Astrocyte of the hippocampus (primary cell): ENCODE measurements at regions not wholly inside any gene's neighbourhood (a gene's known extent, or its start where the extent isn't known, plus 50 kb on each side); places are given as distances from the start of the nearest gene placed in this dataset.

Experiments
- DNase-seq: peaks from one replicate; pipeline ENCODE4 v3.0.0; 2011; ENCODE audit warnings: low read depth, low spot score

- DNase-seq: peak; percentile 38
Observed at GRCh38 chr1:177848577-177848976, 121.3 kb downstream of the SEC16B start.

GRCh38 chr1:177847843-177848242 is 122.0 kb downstream of the SEC16B start:
- peak; percentile 85 for DNase-seq

DNA sequence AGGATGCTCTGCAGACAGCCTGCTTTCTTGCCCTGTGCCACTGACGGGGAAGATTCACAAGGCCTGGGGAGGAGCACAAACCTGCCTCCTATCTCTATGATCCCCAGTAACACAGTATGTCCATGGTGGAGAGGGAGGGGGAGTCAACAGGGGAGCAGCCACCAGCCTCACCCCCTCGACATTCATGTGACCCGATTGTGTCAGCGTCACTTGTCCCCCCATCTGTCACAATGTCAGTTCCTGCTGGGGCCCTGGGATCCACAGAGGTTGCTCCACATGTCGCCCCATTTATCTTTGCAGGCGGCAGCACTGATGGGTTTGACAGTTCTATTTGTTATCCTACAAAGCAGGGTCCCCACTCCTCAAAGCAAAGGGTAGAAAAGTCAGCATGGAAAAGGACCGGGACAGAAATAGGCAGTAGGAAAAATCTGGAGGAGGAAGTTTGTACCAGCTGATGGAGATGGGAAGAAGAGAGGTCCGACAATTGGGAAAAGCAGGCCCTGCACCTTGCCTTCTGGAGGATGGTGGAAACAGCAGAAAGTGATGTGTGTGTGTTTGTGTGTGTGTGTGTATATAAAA is 130.9 kb downstream of the SEC16B start:
- no peak for DNase-seq

DNA sequence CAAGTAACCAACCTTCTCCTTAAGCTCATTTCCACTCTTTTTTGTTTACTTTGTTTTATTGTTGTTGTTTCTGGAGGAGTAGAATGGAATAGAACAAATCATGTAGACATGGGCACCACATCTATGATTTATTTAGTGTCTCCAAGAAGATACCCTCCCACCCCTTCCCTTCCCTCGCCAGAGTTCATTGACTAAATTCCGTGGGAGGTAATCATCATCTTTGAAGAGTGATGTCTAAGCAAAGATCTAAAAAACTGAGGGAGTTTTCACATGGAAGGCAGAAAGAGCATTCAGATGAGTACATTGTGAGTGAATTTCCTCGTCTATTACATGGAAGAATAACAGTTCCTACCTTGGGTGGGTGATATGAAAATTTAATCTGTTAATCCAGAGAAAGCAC is 136.2 kb downstream of the SEC16B start:
- DNase-seq: no peak

DNA sequence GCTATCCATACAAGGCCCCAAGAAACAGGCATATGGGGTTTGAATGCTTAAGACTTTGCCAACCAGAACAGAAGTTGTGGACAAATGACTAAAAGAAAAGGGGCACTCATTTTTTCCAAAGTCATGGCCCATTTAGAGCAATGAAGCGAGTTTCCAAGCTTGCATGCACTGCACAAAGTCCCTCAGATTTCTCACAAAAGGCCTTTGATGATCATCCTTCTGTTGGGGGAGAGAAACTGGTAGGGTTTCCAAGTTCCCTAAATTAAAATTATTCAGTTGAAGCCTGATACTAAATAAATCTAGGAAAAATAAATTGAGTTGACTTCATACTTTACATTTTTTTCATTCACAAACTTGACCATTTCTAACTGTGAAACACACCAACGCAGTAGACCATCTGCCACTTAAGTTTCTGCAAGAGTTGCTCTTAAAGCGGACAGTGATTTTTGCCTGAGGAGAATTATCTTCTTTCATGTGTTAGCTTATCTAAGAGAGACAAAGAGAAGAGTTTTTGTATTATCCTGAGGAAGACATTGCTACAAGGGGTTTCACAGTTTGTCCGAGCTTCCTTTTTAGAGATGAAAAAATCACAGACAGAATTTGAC is 139.2 kb downstream of the SEC16B start:
- no peak for DNase-seq

- no peak for DNase-seq
Observed at GRCh38 chr1:177825276-177825901, 144.5 kb downstream of the SEC16B start.

DNA sequence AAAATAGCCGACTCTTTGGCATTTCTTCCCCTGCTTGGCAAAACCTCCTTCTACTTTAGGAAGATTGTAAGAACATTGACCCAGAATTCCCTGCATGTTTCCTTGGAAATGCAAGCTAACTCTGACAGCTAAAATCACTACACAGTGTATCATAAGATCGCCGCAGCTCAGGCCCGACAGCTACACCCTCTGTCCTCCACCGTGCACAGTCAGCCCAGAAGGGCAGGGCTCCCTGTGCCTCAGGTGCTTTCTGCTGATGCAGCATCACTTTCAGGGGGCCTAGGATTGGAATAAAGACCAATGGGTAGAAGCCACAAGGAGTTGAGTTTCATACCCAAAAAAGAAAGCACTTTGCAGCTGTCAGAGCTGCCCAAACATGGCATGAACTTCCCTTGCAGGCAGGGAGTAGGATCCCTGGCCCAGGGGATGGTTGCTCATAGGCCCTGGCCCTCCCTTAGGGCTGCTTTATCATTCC is 145.3 kb downstream of the SEC16B start:
- DNase-seq: no peak

DNA sequence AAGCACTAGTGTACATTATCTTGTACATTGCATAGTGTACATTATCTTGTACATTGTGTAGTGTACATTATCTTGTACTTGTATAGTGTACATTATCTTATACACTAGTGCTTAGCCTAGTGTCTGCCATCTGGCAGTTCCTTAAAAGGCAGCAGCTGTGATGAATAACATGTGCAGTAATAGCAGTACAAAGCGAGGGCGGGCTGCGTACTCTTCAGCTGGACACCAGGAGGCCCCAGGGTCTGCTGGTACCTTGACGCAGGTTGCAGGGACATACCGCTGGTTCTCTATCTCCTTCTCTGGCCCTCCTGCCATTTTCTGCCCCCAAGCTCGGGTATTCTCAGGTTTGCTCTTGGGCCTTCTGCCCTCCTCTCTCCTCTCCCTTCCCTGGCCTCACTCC is 149.6 kb downstream of the SEC16B start:
- no peak for DNase-seq

- DNase-seq: no peak
Observed at GRCh38 chr1:177817937-177818875, 151.7 kb downstream of the SEC16B start.

- no peak for DNase-seq
Observed at GRCh38 chr1:177812650-177813049, 157.2 kb downstream of the SEC16B start.

DNA sequence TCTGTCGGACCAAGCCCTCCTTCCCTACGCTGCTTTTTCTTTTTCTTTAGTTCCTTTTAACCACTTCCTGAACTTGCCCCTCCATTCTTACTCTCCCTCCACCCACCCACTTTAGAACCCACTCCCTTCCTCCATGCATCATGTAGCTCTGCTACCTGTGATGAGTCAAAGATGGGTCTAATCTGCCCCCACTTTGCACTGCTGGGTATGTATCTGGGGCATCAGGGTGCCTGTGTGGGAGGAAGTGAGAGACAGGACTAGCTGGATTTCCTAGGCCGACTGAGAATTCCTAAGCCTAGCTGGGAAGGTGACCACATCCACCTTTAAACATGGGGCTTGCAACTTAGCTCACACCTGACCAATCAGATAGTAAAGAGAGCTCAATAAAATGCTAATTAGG is 157.7 kb downstream of the SEC16B start:
- no peak for DNase-seq

DNA sequence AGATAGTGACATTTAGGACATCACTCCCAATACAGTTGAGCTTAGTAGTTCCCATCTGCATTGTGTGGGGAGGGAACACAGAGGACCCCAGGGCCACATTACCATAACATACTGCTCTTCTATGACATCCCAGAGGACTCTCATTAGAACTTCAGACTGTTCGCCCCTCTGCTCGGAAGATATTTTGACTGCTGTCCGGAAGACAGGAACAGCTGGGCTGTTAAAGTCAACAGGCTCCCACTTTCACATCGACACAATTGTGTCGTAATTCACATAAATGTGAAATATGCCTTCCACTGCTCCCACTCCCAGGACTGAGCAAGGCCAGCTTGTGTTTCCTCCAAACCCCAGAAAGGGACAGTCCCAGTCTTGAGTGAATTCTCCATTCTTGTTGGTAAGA is 158.4 kb downstream of the SEC16B start:
- no peak for DNase-seq

- no peak for DNase-seq
Observed at GRCh38 chr1:177809819-177810218, 160.0 kb downstream of the SEC16B start.

DNA sequence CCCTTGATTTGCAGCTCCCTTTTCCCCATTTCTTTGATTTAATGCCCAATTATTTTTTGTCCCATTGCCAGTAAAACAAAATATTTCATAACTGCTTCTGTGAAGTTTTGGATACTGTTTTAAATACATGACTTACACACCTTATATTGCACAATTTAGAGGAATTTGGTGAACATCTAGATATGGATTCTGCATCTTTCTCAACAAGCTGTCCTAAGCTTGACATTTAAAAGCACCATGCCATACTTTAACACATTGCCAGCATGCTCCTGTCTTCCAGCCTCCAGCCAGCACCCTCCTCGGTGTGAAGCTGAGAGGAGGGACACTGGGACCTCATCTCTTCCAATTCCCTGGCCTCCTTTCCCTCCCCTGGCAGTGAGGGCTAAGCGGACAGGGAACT is 167.6 kb downstream of the SEC16B start:
- DNase-seq: no peak

DNA sequence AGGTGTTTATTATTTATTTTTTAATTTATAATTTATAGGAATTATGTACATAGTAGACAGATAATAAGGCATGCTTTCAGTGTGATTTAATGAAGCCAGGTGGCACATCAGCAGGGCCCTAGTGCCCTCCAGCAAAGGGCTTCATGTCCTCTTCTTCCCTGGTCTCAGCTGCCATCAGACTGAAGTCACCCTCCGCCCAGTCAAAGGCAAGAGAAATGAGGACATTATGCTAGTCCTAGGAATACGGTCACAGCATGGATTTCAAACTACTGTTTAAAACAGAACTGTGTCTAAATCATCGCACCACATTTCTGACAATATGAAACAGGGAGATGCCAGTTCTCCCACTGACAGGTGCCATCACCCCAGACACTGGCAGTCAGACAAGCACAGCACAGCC is 168.1 kb downstream of the SEC16B start:
- DNase-seq: no peak

GRCh38 chr1:177800400-177801088 is 169.3 kb downstream of the SEC16B start:
- DNase-seq: peak; percentile 41

DNA sequence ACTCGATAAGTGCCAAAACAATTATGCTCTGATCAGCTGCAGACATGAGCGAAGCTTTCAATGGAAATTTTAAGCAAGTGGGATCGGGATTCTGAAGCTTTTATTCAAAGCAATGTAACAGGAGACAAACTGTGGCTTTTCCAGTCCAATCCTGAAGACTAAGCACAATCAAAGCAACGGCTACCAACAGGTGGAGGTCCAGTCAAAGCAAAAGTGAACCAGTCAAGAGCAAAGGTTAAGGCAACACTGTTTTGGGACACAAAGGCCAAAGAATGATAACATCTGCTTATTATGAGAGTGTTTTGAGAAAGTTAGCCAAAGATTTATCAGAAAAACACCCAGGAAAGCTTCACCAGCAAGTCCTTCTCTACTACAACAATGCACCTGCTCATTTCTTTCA is 170.1 kb downstream of the SEC16B start:
- no peak for DNase-seq

GRCh38 chr1:177798614-177799013 is 171.2 kb downstream of the SEC16B start:
- DNase-seq: no peak

DNA sequence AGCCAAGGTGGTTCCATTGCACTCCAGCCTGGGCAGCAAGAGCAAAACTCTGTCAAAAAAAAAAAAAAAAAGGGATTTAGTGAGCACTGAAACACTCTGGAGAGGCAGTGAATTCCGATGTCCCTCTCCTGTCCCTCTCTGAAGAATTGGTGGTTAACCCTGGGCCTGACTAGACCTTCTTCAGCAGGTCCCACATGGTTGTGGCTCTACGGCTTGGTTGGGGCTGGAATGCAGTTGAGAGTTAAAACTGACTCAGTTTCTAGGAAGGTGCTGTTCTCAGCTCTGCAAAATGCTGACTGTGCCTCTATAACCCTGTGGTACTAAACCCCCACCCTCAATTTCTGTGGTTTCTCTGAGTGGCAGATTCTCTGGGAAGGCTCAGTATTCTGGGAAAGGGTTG is 173.3 kb downstream of the SEC16B start:
- peak; percentile 22 for DNase-seq

- no peak for DNase-seq
Observed at GRCh38 chr1:177794376-177794991, 175.4 kb downstream of the SEC16B start.

- no peak for DNase-seq
Observed at GRCh38 chr1:177793900-177794299, 176.0 kb downstream of the SEC16B start.
